SK-N-SH treated with all-trans-retinoic acid at 6 μM for 48 hours (cell line): ENCODE measurements at regions not wholly inside any gene's neighbourhood (a gene's known extent, or its start where the extent isn't known, plus 50 kb on each side); places are given as distances from the start of the nearest gene placed in this dataset.

Experiments used
- ATAC-seq: fragments of 200-7000 bp; cut with Tn5 transposase; 3 replicates; pipeline ENCODE4 v1.9.1; 2020; ENCODE audit warnings: mild to moderate bottlenecking, moderate library complexity
- ARNTL ChIP-seq: fragments of 450-650 bp; formaldehyde crosslinking; IDR thresholded peaks from 2 replicates; pipeline ENCODE4 v1.5.0; 2020; ENCODE audit warnings: low read depth, mild to moderate bottlenecking, moderate library complexity, borderline replicate concordance
- BACH2 ChIP-seq: fragments of 250-450 bp; sonication (Bioruptor Pico); IDR thresholded peaks from 2 replicates; pipeline ENCODE4 v1.9.0; 2021; ENCODE audit warnings: mild to moderate bottlenecking, borderline replicate concordance
- CSDC2 ChIP-seq: fragments of 250-450 bp; sonication (Bioruptor Pico); IDR thresholded peaks from 2 replicates; pipeline ENCODE4 v1.5.0; 2020; ENCODE audit warnings: mild to moderate bottlenecking, moderate library complexity
- ESRRG ChIP-seq: fragments of 250-450 bp; sonication (Bioruptor Pico); IDR thresholded peaks from 2 replicates; pipeline ENCODE4 v1.6.1; 2021; ENCODE audit warnings: mild to moderate bottlenecking
- GLIS3 ChIP-seq: fragments of 250-450 bp; sonication (Bioruptor Pico); IDR thresholded peaks from 2 replicates; pipeline ENCODE4 v1.5.0; 2020; ENCODE audit warnings: mild to moderate bottlenecking, moderate library complexity
- OSR1 ChIP-seq: fragments of 250-450 bp; sonication (Bioruptor Pico); IDR thresholded peaks from 2 replicates; pipeline ENCODE4 v1.8.0; 2022; ENCODE audit warnings: moderate library complexity, mild to moderate bottlenecking, inconsistent platforms
- PPARA ChIP-seq: fragments of 250-450 bp; sonication (Bioruptor Pico); IDR thresholded peaks from 2 replicates; pipeline ENCODE4 v1.5.0; 2020; ENCODE audit warnings: mild to moderate bottlenecking, borderline replicate concordance
- RARB ChIP-seq: fragments of 250-450 bp; sonication (Bioruptor Pico); IDR thresholded peaks from 2 replicates; pipeline ENCODE4 v1.8.0; 2021; ENCODE audit warnings: mild to moderate bottlenecking, moderate library complexity
- SNAI2 ChIP-seq: fragments of 250-450 bp; sonication (Bioruptor Pico); IDR thresholded peaks from 2 replicates; pipeline ENCODE4 v1.5.0; 2020; ENCODE audit warnings: mild to moderate bottlenecking, moderate library complexity
- TCF4 ChIP-seq: fragments of 250-450 bp; sonication (Bioruptor Pico); IDR thresholded peaks from 2 replicates; pipeline ENCODE4 v1.8.0; 2021; ENCODE audit warnings: mild to moderate bottlenecking, moderate library complexity, borderline replicate concordance
- ZC3H10 ChIP-seq: fragments of 250-450 bp; sonication (Bioruptor Pico); IDR thresholded peaks from 2 replicates; pipeline ENCODE4 v1.5.1; 2021; ENCODE audit warnings: mild to moderate bottlenecking, moderate library complexity
- ZFP3 ChIP-seq: fragments of 250-450 bp; sonication (Bioruptor Pico); IDR thresholded peaks from 2 replicates; pipeline ENCODE4 v1.5.0; 2020; ENCODE audit warnings: mild to moderate bottlenecking, moderate library complexity
- ZFP30 ChIP-seq: fragments of 450-650 bp; formaldehyde crosslinking; IDR thresholded peaks from 2 replicates; pipeline ENCODE4 v1.5.0; 2022; ENCODE audit warnings: mild to moderate bottlenecking, moderate library complexity
- ZNF565 ChIP-seq: fragments of 450-650 bp; formaldehyde crosslinking; conservative IDR thresholded peaks from 2 replicates; pipeline ENCODE4 v1.5.0; 2020; ENCODE audit warnings: low read depth, mild to moderate bottlenecking, moderate library complexity
- ZNF70 ChIP-seq: fragments of 450-650 bp; formaldehyde crosslinking; IDR thresholded peaks from 2 replicates; pipeline ENCODE4 v1.5.0; 2020; ENCODE audit warnings: mild to moderate bottlenecking, moderate library complexity
- TF ChIP-seq, protein P1 (sequence below): fragments of 250-450 bp; sonication (Bioruptor Pico); IDR thresholded peaks from 2 replicates; pipeline ENCODE4 v1.5.1; 2021; ENCODE audit warnings: mild to moderate bottlenecking, moderate library complexity
- TF ChIP-seq, protein P2 (sequence below): fragments of 250-450 bp; sonication (Bioruptor Pico); IDR thresholded peaks from 2 replicates; pipeline ENCODE4 v1.5.0; 2020; ENCODE audit warnings: mild to moderate bottlenecking, moderate library complexity
- TF ChIP-seq, protein P3 (sequence below): fragments of 250-450 bp; sonication (Bioruptor Pico); IDR thresholded peaks from 2 replicates; pipeline ENCODE4 v1.8.0; 2020; ENCODE audit warnings: mild to moderate bottlenecking, moderate library complexity, borderline replicate concordance
- TF ChIP-seq, protein P4 (sequence below): fragments of 250-450 bp; sonication (Bioruptor Pico); IDR thresholded peaks from 2 replicates; pipeline ENCODE4 v1.5.1; 2020; ENCODE audit warnings: low read depth, mild to moderate bottlenecking, moderate library complexity
- TF ChIP-seq, protein P5 (sequence below): fragments of 250-450 bp; sonication (Bioruptor Pico); IDR thresholded peaks from 2 replicates; pipeline ENCODE4 v1.8.0; 2021; ENCODE audit warnings: low read depth, mild to moderate bottlenecking, moderate library complexity, borderline replicate concordance

DNA sequence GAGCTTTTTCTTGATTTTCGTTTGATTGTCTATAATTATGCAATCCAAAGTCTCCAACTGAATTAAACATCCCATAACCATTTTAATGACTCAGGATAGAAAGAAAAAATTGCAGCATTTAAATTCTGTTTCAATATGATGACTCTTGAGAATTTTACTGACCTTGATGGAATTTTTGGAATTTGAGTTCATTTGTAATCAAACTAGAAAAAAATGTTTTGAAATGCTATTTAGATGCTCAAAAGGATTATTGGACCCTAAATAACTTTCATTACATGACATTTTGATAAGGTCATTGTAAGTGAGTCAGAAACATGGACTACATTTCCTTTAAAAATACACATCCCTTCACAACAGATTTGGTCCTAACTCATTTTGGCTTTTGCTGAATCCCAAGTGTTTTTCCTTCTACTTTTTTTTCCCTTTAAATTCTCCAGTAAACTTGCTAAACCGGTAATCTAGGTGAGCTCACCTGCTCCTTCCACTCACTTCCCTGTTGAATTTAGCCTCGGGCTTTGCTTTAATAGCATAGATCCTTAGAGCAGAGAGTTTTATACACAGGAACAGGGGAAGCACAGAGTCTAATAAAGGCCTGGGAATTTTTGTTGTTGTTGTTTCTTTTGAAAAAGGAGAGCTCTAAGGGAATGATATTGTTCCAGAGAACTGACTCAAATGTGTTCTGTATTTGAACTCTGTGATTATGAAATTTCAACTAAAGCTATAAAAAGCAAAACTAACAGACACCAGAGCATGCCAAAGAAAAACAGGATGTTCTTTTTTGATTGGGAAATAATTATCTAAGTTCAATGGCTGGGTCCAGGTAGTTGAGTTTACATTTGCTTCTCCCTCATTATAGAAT is 1088.2 kb upstream of the CITED2 start:
- ATAC-seq = peak; percentile 67
- TF ChIP-seq CSDC2 (CRISPR knock-in tag) (no peak), PPARA (CRISPR knock-in tag) (no peak), ZFP30 (CRISPR knock-in tag) (no peak), BACH2 (CRISPR knock-in tag) (no peak), ZNF565 (CRISPR knock-in tag) (no peak), GLIS3 (CRISPR knock-in tag) (no peak), ZFP3 (CRISPR knock-in tag) (no peak), TCF4 (CRISPR knock-in tag) (no peak)
- TF ChIP-seq, protein P1, sequence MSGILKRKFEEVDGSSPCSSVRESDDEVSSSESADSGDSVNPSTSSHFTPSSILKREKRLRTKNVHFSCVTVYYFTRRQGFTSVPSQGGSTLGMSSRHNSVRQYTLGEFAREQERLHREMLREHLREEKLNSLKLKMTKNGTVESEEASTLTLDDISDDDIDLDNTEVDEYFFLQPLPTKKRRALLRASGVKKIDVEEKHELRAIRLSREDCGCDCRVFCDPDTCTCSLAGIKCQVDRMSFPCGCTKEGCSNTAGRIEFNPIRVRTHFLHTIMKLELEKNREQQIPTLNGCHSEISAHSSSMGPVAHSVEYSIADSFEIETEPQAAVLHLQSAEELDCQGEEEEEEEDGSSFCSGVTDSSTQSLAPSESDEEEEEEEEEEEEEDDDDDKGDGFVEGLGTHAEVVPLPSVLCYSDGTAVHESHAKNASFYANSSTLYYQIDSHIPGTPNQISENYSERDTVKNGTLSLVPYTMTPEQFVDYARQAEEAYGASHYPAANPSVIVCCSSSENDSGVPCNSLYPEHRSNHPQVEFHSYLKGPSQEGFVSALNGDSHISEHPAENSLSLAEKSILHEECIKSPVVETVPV (CRISPR knock-in tag) = no peak
- TF ChIP-seq, protein P2, sequence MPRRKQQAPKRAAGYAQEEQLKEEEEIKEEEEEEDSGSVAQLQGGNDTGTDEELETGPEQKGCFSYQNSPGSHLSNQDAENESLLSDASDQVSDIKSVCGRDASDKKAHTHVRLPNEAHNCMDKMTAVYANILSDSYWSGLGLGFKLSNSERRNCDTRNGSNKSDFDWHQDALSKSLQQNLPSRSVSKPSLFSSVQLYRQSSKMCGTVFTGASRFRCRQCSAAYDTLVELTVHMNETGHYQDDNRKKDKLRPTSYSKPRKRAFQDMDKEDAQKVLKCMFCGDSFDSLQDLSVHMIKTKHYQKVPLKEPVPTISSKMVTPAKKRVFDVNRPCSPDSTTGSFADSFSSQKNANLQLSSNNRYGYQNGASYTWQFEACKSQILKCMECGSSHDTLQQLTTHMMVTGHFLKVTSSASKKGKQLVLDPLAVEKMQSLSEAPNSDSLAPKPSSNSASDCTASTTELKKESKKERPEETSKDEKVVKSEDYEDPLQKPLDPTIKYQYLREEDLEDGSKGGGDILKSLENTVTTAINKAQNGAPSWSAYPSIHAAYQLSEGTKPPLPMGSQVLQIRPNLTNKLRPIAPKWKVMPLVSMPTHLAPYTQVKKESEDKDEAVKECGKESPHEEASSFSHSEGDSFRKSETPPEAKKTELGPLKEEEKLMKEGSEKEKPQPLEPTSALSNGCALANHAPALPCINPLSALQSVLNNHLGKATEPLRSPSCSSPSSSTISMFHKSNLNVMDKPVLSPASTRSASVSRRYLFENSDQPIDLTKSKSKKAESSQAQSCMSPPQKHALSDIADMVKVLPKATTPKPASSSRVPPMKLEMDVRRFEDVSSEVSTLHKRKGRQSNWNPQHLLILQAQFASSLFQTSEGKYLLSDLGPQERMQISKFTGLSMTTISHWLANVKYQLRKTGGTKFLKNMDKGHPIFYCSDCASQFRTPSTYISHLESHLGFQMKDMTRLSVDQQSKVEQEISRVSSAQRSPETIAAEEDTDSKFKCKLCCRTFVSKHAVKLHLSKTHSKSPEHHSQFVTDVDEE (CRISPR knock-in tag) = no peak
- TF ChIP-seq, protein P3, sequence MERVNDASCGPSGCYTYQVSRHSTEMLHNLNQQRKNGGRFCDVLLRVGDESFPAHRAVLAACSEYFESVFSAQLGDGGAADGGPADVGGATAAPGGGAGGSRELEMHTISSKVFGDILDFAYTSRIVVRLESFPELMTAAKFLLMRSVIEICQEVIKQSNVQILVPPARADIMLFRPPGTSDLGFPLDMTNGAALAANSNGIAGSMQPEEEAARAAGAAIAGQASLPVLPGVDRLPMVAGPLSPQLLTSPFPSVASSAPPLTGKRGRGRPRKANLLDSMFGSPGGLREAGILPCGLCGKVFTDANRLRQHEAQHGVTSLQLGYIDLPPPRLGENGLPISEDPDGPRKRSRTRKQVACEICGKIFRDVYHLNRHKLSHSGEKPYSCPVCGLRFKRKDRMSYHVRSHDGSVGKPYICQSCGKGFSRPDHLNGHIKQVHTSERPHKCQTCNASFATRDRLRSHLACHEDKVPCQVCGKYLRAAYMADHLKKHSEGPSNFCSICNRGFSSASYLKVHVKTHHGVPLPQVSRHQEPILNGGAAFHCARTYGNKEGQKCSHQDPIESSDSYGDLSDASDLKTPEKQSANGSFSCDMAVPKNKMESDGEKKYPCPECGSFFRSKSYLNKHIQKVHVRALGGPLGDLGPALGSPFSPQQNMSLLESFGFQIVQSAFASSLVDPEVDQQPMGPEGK (CRISPR knock-in tag) = no peak
- TF ChIP-seq, protein P4, sequence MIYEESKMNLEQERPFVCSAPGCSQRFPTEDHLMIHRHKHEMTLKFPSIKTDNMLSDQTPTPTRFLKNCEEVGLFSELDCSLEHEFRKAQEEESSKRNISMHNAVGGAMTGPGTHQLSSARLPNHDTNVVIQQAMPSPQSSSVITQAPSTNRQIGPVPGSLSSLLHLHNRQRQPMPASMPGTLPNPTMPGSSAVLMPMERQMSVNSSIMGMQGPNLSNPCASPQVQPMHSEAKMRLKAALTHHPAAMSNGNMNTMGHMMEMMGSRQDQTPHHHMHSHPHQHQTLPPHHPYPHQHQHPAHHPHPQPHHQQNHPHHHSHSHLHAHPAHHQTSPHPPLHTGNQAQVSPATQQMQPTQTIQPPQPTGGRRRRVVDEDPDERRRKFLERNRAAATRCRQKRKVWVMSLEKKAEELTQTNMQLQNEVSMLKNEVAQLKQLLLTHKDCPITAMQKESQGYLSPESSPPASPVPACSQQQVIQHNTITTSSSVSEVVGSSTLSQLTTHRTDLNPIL (CRISPR knock-in tag) = no peak
- TF ChIP-seq, protein P5, sequence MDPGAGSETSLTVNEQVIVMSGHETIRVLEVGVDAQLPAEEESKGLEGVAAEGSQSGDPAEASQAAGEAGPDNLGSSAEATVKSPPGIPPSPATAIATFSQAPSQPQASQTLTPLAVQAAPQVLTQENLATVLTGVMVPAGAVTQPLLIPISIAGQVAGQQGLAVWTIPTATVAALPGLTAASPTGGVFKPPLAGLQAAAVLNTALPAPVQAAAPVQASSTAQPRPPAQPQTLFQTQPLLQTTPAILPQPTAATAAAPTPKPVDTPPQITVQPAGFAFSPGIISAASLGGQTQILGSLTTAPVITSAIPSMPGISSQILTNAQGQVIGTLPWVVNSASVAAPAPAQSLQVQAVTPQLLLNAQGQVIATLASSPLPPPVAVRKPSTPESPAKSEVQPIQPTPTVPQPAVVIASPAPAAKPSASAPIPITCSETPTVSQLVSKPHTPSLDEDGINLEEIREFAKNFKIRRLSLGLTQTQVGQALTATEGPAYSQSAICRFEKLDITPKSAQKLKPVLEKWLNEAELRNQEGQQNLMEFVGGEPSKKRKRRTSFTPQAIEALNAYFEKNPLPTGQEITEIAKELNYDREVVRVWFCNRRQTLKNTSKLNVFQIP (CRISPR knock-in tag) = no peak

DNA sequence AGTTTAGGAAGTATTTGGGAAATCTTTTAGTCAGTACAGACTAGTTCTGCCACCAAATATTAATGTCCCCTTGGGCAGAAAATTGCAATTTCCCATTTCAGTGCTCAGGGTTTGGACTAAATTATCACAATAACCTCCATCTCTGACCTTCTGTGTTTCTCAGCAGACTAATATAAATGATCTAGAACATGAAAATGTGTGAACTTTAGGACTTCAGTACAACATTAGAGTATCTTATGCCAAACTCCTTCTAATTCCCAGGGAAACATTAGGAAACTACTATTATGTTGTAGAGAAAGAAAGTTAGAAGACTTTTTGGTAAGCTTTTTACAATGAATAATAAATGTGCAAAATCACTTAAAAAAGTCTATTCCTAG is 1087.6 kb upstream of the CITED2 start:
- ATAC-seq = no peak
- TF ChIP-seq BACH2 (CRISPR knock-in tag) (no peak), SNAI2 (CRISPR knock-in tag) (no peak), ZC3H10 (CRISPR knock-in tag) (no peak), RARB (no peak), OSR1 (CRISPR knock-in tag) (no peak), ARNTL (CRISPR knock-in tag) (no peak), ESRRG (CRISPR knock-in tag) (no peak), PPARA (CRISPR knock-in tag) (no peak), ZNF70 (CRISPR knock-in tag) (no peak), ZFP3 (CRISPR knock-in tag) (no peak)
- TF ChIP-seq, protein P1 (CRISPR knock-in tag) = no peak
- TF ChIP-seq, protein P5 (CRISPR knock-in tag) = no peak
- TF ChIP-seq, protein P4 (CRISPR knock-in tag) = no peak
- TF ChIP-seq, all 23 proteins: peak for 0
